ENCODE measurements at regions not wholly inside any gene's neighbourhood (a gene's known extent, or its start where the extent isn't known, plus 50 kb on each side); places are given as distances from the start of the nearest gene placed in this dataset.

- TF ChIP-seq EZH2phosphoT487 (IDR thresholded peaks at IDR 0.05; ENCODE audit: low read depth, severe bottlenecking, unreplicated experiment): no peak
- TF ChIP-seq, protein P1, sequence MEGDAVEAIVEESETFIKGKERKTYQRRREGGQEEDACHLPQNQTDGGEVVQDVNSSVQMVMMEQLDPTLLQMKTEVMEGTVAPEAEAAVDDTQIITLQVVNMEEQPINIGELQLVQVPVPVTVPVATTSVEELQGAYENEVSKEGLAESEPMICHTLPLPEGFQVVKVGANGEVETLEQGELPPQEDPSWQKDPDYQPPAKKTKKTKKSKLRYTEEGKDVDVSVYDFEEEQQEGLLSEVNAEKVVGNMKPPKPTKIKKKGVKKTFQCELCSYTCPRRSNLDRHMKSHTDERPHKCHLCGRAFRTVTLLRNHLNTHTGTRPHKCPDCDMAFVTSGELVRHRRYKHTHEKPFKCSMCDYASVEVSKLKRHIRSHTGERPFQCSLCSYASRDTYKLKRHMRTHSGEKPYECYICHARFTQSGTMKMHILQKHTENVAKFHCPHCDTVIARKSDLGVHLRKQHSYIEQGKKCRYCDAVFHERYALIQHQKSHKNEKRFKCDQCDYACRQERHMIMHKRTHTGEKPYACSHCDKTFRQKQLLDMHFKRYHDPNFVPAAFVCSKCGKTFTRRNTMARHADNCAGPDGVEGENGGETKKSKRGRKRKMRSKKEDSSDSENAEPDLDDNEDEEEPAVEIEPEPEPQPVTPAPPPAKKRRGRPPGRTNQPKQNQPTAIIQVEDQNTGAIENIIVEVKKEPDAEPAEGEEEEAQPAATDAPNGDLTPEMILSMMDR (IDR thresholded peaks at IDR 0.05; ENCODE audit: poor library complexity): no peak
Observed at GRCh38 chr15:93221759-93222158, 132.7 kb upstream of the RGMA start.

All from hepatocyte (in vitro differentiated cells).